ENCODE measurements at regions not wholly inside any gene's neighbourhood (a gene's known extent, or its start where the extent isn't known, plus 50 kb on each side); places are given as distances from the start of the nearest gene placed in this dataset.

GRCh38 chr1:195568389-195568788 is 1039.9 kb downstream of the KCNT2 start:
- TF ChIP-seq CTCF (IDR thresholded peaks at IDR 0.05 in 2 of 3, conservative IDR thresholded peaks at IDR 0.05 in 1 of 3; ENCODE audit: control insufficient read depth in 2 of 3, extremely low read depth in 1 of 3, insufficient read depth in 1 of 3, low read depth in 3 of 3, low read length in 3 of 3) (no peak), CEBPB (IDR thresholded peaks at IDR 0.05; ENCODE audit: borderline replicate concordance in 1 of 2, low read depth in 2 of 2, low read length in 2 of 2) (no peak), NFYA (IDR thresholded peaks at IDR 0.05; ENCODE audit: borderline replicate concordance, low read depth, low read length) (no peak), SIN3A (IDR thresholded peaks at IDR 0.05; ENCODE audit: low read depth, low read length) (no peak), HDGF (IDR thresholded peaks at IDR 0.05) (no peak), BRCA1 (IDR thresholded peaks at IDR 0.05; ENCODE audit: low read depth, low read length) (no peak), CREM (IDR thresholded peaks at IDR 0.05; ENCODE audit: low read depth) (no peak), TAF1 (IDR thresholded peaks at IDR 0.05; ENCODE audit: borderline replicate concordance, low read depth, low read length) (no peak), EZH2 (IDR thresholded peaks at IDR 0.05; ENCODE audit: borderline replicate concordance, control insufficient read depth, low read depth, low read length) (no peak)
